HUDEP-2 (cell line): ENCODE measurements at regions not wholly inside any gene's neighbourhood (a gene's known extent, or its start where the extent isn't known, plus 50 kb on each side); places are given as distances from the start of the nearest gene placed in this dataset.

Experiments
- DNase-seq, 76 experiments: peaks; one replicate each; lab custom pipeline; 2025; ENCODE audit not compliant: unreplicated experiment in 76 of 76; lab: John Stamatoyannopoulos, UW

DNA sequence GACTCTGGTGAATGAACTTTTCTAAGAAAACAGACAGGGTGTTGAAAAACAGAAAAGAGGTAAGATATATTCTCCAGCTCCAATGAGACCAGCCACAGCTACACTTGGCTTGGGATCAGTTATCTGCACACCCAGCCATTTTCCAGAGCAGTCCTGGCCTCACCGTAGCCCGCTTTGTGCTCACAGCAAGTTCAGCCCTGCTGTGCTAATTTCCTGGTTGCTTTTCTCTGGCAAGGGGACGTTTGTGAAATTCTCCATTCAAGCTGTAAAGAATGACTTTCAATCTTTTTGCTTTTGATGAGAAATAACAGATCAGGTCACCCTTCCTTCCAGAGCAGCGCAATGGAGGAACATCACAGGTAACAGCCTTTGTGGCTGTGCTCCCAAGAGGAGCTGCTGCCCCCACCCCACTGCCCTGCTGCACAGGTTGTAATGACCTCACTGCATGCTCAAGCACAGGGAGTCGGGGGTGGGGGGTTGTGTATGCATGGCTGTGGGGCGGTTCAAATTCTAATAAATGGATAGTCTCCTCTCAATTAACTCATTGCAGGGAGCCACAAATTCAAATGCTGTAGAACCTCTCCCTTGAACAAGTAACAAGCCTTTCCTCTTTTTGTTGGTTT lies 516.6 kb upstream of the NBEA start:
- DNase-seq: no peak

DNA sequence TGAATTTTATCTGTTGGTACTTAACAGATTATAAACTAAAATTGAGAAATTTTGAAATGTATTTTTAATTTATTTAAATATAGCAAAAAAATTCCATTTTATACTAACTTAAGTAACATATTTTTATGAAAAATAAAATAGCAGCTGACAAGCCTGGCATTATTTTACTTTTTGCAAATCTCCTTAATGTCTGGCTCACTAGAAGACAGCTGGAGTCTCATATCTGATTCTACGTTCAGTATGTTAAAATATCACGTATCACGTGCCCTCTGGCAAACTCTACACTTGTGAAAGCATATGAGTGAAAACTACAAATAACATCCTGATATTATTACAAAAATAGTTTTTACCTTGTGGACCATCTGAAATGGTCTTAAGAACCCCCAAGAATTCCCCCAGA lies 513.2 kb upstream of the NBEA start:
- DNase-seq: no peak

DNA sequence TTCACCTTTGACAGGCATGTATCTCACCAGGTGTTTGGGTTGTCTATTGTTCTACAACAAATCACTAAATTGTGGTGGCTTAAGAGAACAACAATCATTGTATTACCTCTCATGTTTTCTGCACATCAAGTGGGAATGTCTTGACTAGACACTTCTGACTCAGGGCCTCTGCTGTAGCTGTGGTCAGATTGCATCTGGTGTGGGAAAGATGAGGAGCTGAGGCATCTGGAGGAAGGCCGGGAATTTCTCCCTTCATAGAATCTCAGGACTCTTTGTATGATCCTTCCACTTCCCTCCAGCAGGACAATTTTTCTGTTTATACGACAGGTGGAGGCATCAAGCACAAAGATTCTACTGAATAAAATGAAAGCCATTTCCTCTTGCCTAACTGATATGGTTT lies 511.8 kb upstream of the NBEA start:
- DNase-seq: no peak

DNA sequence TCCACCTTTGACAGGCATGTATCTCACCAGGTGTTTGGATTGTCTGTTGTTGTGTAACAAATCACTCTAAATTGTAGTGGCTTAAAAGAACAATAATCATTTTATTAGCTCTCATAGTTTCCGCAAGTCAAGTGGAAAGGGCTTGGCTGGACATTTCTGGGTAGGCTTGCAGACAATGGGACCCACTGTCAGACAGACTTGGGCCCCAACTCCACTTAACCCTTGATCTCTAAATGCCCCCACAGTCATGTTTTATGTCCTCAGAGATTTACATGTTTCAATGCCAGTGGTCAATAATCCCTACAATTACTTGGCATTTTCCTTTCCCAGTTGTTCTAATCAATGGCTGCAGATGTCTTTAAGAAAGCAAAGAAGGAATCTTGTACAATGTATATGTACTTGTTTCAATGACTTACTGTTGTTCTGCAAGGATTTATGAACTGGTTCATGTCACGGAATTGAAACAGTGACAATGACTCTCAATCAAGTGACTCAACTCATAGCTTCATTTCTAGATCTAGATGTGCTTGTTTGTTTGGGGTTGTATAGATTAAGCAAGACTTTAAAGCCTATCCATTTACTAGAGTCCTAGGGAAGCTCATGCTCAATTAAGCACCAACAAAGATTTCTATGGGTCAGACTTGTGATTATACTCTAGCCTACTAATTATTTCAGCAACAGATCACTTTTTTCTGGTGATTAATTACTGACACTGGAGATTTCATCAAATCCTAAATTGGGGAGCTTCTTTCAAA lies 510.1 kb upstream of the NBEA start:
- DNase-seq: no peak

DNA sequence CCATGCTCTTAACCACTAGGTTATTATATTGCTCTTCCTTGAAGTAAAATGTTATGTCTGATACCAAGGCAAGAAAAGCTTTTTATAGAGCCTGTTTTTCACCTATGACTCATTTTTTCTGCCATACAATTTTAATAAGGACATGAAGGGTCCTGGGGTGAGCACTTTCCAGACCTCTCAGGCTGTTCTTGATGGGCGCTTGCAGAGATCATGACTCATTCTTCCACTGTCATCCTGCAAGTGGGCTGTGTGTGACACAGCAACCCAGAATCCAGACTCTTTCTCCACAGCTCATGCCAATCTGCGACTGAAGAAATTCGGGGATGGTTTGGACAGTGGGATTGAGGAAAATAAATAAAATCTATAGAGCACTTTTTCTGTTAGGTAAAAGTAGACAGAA lies 506.7 kb upstream of the NBEA start:
- no peak for DNase-seq

DNA sequence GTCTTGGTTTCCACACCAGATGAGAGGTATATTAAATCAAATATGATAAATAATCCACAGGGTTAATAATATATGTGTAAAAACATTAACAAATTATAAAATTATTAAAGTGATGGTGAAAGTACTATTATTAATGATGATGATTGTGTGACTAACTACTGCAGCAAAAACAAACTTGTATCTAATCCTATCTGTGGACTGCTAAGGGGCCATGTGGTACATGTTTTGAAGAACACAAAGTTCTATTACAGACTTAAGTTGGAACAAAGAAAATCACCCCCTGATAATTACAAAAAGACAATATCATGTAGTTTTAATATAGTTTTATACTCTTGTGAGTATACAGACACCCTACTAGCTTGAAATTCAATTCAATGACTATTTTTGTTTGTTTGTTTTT lies 504.2 kb upstream of the NBEA start:
- DNase-seq: no peak

DNA sequence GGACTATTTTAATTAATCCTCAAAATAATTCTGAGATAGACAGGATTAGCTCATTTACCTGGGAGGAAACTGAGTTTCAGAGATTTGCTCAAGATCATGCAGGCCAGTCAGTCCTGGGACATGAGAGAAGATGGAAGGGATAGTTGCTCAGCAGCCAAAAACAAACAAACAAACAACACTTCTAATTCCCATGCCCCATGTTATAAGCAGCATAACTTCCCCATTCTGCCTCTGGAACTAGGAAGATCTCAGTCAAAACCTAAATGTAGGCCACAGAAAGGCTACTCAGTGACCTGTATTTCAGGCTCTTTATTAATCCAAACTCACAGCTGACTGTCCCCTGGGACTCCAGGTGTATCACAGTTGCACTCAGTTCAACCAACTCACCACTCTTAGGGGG lies 489.2 kb upstream of the NBEA start:
- DNase-seq: no peak

DNA sequence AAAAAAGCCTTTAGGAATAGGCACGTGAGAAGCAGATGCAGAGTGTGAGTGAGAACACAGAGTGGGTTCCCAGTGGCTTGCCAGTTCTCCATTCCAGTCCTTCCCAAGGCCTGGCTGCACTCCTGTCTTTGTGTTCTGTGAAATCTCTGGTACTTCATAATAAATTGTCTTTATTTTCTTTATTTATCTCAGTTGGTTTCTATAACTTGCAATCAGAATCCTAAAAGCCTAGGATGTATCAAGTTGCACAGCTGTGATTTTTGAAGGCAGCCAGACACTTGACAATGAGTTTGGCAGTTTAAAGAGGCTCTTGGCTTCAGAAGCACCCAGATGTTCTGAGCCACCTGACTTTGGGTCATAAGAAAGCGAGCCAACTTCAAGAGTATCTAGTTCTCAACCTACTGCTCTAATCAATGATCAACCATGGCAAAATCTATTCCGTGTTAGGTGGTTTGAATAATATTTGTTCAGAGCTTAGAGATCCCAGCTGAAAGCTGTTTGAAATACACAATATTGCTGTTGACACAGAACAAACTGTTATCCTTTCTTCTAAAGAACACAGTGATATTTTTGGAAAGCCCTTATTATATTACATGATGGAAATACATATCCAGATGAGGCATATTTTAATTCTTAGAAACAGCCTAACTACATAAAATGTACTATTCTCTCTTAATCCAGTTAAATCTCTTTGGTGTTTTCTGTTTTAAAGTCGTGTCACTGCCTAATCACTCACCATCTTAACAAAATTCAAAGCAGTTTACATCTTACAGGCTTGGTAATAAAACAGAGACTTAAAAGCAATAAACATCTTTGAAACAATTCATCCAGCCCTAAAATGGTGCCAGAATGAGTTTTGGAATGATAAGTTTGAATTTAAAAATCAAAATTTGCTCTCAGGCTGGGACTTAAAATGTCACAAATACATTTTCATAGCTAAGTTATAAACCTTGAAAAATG lies 483.0 kb upstream of the NBEA start:
- DNase-seq: no peak

DNA sequence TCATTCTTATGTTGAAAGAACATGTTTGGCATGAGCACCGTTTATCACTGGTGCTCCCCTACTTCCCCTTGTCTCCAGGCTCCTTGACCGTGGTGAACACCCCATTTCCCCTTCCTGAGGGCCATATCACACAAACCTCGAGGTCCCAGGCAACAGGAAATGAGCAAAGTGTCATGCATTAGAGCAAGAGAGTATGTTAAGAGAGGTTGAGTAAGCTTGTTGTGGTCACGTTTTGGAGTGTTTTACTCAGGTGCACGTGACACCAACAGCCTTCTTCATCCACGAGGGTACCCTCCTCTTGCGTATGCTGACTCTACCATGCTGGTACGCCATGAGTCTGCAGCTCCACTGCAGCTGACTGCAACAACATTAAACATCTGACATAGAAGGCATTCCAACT lies 482.2 kb upstream of the NBEA start:
- DNase-seq: no peak

DNA sequence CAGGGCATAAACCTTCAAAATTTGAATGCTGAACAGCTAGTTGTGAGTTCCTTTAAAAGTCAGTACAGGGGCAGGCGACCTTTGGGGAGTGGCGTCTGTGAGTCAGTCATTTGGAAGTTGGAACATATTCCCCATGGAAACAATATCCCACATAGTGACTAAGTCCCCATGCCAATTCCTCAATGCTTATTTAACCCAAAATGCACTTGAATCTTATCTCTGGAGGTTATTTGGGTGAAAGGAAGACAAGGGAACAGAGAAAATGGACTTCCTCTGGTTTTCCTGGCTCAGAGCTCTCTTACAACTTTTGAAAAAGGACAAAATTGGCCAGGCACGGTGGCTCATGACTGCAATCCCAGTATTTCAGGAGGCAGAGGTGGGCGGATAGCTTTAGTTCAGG lies 479.2 kb upstream of the NBEA start:
- DNase-seq: no peak

DNA sequence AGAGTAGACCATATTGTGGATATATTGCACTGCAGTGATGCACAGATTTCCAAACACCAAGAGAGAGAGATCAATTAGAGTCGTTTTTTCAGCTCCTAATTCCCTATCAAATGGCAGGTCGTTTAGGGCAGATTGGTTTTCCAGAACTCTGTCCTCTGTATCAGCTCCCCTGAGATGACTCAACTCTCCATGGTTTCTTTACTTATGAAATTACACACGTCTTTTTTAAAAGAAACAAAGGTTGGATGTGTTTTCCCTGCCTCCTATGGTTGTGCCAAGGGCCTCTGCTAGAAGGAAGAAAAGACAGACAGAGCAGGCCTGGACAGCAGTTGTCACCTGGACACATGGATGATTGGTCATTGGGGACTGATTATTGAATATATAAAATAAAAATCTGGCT lies 478.1 kb upstream of the NBEA start:
- no peak for DNase-seq

DNA sequence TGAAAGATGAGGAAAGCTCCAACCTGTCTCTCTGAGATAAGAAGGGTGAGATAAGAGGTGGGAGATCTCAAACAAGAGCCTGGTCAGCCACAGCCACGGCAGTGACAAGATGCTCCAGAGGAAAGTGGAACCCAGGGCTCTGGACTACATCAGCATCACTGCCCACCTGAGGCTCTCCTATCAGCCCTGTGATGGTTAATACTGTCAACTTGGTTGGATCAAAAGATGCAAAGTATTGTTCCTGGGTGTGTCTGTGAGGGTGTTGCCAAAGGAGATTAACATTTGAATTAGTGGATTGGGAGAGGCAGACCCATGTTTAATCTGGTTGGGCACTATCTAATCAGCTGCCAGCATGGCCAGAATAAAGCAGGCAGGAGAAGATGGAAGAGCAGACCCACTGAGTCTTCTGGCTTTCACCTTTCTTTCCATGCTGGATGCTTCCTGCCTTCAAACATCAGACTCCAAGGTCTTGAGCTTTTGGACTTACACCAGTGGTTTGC lies 476.6 kb upstream of the NBEA start:
- no peak for DNase-seq

DNA sequence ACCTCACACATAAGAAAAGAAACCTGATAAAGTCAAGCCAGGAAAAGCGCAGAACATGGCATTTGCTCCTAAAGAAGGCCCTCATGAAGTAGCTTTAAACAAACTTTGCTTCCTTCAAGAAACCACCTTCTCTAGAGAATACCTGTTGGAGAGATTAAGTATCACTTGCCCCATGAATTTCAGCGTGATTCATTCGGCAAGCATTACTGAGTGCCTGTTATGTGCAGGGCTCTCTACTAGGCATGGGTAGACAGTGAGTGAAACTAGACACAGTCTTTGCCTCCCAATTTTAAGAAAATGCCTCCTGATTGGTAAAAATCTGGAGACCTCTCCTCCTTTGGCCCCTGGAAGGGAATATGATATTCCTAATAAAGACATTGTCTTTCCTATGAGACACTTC lies 475.8 kb upstream of the NBEA start:
- DNase-seq: no peak

DNA sequence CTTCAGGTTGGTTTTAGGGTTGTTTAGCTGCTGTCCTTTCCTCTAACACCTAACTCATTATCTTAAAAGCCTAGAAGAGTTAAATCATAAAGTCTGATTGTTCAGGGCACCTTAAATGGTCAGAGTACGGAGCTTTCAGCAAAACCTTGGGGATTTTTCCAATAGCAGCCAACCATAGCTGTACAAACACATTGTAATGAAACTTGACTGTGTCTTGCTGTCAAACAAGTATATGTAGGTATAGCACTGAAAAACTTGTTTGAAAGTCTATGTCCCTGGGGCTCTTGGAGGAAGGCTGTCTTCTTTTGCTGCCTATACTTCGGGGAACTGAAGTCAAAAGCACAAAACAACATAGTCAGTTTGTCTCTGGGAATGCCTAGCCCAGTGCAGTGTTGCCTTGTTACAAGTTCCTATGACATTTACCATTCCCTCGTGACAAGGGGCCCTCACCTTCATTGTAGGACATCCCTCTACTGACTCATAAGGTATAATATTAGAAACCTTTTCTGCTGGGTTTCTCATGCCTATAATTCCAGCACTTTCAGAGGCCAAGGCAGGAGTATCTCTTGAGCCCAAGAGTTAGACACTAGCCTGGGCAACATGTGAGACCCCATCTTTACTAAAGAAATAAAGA lies 474.5 kb upstream of the NBEA start:
- DNase-seq: no peak

DNA sequence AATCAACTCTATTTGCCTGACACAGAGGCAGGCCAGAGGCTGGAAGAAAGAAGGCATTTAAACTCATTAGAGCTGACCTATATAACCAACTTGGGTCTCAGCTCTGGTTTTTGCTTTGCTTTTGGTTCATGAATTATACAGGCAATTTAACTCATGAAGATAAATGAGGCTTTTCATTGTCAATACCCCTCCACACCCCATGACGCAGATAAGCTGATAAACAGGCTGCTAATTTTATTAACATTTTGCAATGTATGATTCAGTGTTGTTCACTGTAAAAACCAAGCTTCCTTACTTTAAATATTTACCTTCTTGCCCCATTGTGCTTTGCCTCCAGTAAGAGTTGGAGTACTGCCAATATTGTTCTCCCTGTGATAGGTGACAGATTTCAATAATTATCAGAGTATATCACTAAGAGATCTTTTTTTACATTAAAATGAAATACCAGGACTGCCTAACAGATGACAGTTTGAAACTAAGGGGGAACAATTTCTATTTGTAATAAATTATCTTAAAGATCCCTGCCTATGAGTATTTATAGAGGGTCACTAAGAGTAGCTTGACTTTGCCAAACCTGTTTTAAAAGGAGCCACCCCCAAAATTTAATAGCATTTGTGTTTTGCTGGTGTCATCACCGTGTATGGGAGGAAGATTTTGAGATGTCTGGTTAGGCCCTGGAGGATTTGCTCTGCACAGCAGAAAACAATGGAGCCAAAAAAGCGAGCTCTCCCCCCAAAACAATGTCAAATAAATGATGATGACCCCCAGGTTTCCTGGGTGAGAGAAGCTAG lies 472.7 kb upstream of the NBEA start:
- no peak for DNase-seq

DNA sequence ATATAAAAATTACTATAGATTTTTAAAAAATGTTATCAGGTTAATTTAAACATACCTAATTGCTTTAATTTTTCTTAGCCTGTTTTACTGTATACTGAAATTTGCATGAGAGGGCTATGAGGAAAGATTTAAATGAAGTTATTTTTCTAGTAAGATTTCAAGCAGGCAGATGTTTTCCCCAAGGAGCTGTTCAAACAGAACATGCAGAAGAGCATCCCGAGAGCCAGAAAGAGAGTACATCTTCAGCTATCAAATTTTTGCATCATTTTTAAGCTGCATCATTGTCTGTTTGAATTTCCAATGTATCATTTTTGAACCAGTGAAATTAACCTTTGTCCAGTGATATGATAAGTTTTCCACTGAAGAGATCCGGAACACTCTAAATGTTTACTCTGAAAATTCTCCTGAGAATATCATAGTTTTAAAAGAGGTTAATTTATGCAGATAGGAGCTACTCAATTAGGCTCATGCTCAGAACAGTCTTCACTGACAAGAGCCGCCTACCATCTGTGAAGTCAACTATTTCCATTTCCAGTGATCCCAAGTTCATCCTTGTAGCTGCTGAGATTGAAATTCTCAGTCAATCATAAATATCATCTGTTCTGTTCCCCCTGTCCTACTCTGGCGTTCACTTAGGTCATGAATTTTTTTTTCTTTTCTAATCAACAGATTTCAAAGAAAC lies 467.7 kb upstream of the NBEA start:
- no peak for DNase-seq

DNA sequence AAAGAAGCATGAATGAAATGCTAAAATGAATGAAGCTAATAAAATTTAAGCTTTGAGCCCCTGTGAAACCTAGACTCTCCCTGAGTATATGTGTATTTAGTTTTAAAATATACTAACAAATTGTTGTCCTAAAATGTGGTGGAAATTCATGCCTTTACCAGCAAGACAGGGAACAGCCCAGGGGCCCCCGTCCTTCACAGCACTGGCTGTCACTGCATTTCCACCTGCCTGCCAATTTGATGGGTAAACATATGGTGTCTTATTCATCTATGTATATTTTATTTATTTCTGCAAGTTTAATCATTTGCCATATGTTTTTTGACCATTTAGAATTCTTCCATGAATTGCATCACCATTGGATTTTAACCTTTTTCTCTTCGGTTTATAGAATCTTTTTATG lies 463.7 kb upstream of the NBEA start:
- no peak for DNase-seq

DNA sequence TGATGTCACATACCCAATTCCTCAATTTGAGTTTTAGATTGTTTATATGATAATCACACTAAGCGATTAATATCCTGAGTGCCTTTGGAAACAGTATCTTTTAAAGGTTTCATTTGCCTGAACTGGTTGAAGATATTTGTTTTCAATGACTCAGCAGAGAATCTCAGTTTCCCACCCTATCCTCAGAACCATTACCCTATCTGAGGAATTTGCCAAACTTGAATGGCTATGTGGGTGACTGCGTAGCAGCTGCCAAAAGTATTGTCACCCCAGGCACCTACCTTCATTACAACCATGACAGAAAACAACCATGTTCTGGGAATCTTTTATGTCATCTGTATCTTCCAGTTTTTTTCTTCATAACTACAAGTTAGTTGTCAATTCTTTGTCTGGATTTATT lies 440.1 kb upstream of the NBEA start:
- DNase-seq: no peak

DNA sequence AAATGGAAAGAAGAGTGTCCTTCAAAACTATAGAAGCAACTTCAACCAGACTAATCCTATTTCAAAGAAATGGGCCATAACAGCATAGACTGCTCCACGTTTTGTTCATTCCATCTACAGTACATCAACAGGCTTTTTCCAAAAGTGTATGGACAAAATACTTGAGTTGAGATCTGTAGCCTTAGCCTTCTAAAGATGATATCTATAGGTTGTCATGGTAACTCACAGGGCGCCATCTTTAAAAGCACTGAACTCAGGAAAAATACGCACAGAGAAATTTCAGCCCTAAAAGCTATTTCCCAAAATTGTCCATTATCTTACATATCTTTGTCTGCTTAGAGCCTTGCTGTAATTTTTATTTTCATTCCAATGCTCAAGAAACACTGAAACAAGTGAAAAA lies 439.4 kb upstream of the NBEA start:
- DNase-seq: no peak

DNA sequence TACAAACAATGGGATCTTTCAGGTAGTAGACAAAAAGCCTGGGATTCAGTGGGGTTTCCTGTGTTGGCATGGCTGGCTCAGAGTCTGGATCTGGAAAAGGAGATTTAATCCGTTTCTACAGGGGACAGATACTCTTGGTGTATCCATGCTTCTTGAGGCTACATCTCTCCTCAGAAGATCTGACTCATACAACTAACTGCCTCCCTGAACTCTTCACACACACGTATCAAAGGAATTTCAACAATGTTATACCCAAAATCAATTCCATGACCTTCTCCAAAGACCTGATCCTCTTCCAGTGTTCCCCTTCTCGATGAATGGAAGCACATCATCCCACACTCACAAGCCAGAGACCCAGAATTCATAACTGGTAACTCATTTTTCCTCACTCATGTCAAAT lies 435.3 kb upstream of the NBEA start:
- no peak for DNase-seq
